ENCODE measurements at regions not wholly inside any gene's neighbourhood (a gene's known extent, or its start where the extent isn't known, plus 50 kb on each side); places are given as distances from the start of the nearest gene placed in this dataset.

- TF ChIP-seq CTCF (conservative IDR thresholded peaks at IDR 0.05; ENCODE audit: low read depth in 2 of 2) (no peak), STAT1 (IDR thresholded peaks at IDR 0.05; ENCODE audit: unreplicated experiment) (no peak), EZH2 (IDR thresholded peaks at IDR 0.05; ENCODE audit: low read depth, unreplicated experiment) (no peak), EZH2phosphoT487 (IDR thresholded peaks at IDR 0.05; ENCODE audit: unreplicated experiment) (no peak), CREB1 (CRISPR knock-in tag; IDR thresholded peaks at IDR 0.05; ENCODE audit: low read depth) (no peak), POLR2AphosphoS5 (IDR thresholded peaks at IDR 0.05; ENCODE audit: low read depth) (no peak), ZNF114 (CRISPR knock-in tag; IDR thresholded peaks at IDR 0.05) (no peak), JUNB (IDR thresholded peaks at IDR 0.05; ENCODE audit: unreplicated experiment) (no peak)
- TF ChIP-seq, protein P1, sequence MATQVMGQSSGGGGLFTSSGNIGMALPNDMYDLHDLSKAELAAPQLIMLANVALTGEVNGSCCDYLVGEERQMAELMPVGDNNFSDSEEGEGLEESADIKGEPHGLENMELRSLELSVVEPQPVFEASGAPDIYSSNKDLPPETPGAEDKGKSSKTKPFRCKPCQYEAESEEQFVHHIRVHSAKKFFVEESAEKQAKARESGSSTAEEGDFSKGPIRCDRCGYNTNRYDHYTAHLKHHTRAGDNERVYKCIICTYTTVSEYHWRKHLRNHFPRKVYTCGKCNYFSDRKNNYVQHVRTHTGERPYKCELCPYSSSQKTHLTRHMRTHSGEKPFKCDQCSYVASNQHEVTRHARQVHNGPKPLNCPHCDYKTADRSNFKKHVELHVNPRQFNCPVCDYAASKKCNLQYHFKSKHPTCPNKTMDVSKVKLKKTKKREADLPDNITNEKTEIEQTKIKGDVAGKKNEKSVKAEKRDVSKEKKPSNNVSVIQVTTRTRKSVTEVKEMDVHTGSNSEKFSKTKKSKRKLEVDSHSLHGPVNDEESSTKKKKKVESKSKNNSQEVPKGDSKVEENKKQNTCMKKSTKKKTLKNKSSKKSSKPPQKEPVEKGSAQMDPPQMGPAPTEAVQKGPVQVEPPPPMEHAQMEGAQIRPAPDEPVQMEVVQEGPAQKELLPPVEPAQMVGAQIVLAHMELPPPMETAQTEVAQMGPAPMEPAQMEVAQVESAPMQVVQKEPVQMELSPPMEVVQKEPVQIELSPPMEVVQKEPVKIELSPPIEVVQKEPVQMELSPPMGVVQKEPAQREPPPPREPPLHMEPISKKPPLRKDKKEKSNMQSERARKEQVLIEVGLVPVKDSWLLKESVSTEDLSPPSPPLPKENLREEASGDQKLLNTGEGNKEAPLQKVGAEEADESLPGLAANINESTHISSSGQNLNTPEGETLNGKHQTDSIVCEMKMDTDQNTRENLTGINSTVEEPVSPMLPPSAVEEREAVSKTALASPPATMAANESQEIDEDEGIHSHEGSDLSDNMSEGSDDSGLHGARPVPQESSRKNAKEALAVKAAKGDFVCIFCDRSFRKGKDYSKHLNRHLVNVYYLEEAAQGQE (IDR thresholded peaks at IDR 0.05; ENCODE audit: unreplicated experiment) = no peak
- TF ChIP-seq, protein P2, sequence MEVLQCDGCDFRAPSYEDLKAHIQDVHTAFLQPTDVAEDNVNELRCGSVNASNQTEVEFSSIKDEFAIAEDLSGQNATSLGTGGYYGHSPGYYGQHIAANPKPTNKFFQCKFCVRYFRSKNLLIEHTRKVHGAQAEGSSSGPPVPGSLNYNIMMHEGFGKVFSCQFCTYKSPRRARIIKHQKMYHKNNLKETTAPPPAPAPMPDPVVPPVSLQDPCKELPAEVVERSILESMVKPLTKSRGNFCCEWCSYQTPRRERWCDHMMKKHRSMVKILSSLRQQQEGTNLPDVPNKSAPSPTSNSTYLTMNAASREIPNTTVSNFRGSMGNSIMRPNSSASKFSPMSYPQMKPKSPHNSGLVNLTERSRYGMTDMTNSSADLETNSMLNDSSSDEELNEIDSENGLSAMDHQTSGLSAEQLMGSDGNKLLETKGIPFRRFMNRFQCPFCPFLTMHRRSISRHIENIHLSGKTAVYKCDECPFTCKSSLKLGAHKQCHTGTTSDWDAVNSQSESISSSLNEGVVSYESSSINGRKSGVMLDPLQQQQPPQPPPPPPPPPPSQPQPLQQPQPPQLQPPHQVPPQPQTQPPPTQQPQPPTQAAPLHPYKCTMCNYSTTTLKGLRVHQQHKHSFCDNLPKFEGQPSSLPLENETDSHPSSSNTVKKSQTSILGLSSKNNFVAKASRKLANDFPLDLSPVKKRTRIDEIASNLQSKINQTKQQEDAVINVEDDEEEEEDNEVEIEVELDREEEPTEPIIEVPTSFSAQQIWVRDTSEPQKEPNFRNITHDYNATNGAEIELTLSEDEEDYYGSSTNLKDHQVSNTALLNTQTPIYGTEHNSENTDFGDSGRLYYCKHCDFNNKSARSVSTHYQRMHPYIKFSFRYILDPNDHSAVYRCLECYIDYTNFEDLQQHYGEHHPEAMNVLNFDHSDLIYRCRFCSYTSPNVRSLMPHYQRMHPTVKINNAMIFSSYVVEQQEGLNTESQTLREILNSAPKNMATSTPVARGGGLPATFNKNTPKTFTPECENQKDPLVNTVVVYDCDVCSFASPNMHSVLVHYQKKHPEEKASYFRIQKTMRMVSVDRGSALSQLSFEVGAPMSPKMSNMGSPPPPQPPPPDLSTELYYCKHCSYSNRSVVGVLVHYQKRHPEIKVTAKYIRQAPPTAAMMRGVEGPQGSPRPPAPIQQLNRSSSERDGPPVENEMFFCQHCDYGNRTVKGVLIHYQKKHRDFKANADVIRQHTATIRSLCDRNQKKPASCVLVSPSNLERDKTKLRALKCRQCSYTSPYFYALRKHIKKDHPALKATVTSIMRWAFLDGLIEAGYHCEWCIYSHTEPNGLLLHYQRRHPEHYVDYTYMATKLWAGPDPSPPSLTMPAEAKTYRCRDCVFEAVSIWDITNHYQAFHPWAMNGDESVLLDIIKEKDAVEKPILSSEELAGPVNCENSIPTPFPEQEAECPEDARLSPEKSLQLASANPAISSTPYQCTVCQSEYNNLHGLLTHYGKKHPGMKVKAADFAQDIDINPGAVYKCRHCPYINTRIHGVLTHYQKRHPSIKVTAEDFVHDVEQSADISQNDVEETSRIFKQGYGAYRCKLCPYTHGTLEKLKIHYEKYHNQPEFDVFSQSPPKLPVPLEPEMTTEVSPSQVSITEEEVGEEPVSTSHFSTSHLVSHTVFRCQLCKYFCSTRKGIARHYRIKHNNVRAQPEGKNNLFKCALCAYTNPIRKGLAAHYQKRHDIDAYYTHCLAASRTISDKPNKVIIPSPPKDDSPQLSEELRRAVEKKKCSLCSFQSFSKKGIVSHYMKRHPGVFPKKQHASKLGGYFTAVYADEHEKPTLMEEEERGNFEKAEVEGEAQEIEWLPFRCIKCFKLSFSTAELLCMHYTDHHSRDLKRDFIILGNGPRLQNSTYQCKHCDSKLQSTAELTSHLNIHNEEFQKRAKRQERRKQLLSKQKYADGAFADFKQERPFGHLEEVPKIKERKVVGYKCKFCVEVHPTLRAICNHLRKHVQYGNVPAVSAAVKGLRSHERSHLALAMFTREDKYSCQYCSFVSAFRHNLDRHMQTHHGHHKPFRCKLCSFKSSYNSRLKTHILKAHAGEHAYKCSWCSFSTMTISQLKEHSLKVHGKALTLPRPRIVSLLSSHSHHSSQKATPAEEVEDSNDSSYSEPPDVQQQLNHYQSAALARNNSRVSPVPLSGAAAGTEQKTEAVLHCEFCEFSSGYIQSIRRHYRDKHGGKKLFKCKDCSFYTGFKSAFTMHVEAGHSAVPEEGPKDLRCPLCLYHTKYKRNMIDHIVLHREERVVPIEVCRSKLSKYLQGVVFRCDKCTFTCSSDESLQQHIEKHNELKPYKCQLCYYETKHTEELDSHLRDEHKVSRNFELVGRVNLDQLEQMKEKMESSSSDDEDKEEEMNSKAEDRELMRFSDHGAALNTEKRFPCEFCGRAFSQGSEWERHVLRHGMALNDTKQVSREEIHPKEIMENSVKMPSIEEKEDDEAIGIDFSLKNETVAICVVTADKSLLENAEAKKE (CRISPR knock-in tag; IDR thresholded peaks at IDR 0.05) = no peak
These were observed 134.2 kb downstream of the DICER1 start for GRCh38 chr14:95023115-95023514.
